Colonic mucosa (tissue), 4 donors: ENCODE measurements at regions not wholly inside any gene's neighbourhood (a gene's known extent, or its start where the extent isn't known, plus 50 kb on each side); places are given as distances from the start of the nearest gene placed in this dataset.

Experiments
- DNase-seq: peaks from one replicate; pipeline ENCODE4 v3.0.0-alpha.2; 2020
- H3K27ac ChIP-seq: fragments of 200-600 bp; one replicate; pipeline ENCODE4 v1.8.0; 2021
- H3K27me3 ChIP-seq: fragments of 200-600 bp; one replicate; pipeline ENCODE4 v1.8.0; 2021
- H3K36me3 ChIP-seq: fragments of 200-600 bp; one replicate; pipeline ENCODE4 v1.8.0; 2021
- H3K4me1 ChIP-seq: fragments of 200-600 bp; one replicate; pipeline ENCODE4 v1.8.0; 2021; ENCODE audit warnings: mild to moderate bottlenecking
- H3K4me3 ChIP-seq: fragments of 200-600 bp; one replicate; pipeline ENCODE4 v1.8.0; 2021
- H3K9ac ChIP-seq, 2 donors: one replicate each; pipeline ENCODE4 v1.7.0; 2013; ENCODE audit warnings: control low read depth in 2 of 2, low read depth in 2 of 2, low read length in 2 of 2
- H3K9me3 ChIP-seq: fragments of 200-600 bp; one replicate; pipeline ENCODE4 v1.8.0; 2021
- CTCF ChIP-seq: fragments of 200-600 bp; IDR thresholded peaks from one replicate; pipeline ENCODE4 v1.8.0; 2022; ENCODE audit warnings: antibody characterized with exemption, mild to moderate bottlenecking
- intact Hi-C: fragments of 100-400 bp; cut with DNase I; formaldehyde crosslinking; loops from one replicate; pipeline ENCODE4 v1.14.1; 2022
- donor health status: healthy.
- donor health status: DM: no; HTN: no; CAD: no.
- donor health status: DM: no; HTN: no; CAD: no.

- H3K36me3 ChIP-seq, result no peaks in the 10 kb centered on the region
- no peaks in the 10 kb centered on the region for H3K9me3 ChIP-seq
- no peak overlapping the region for H3K4me3 ChIP-seq
- H3K4me1 ChIP-seq, result no peaks in the 10 kb centered on the region
- H3K27me3 ChIP-seq, result no peaks in the 10 kb centered on the region
- DNase-seq, result no peak
- intact Hi-C loops, result no loop called here
- no peak overlapping the region for H3K27ac ChIP-seq
- TF ChIP-seq CTCF, result no peak
- no peak overlapping the region for H3K9ac ChIP-seq
Observed at GRCh38 chr13:56558698-56559320, 581.9 kb upstream of the PRR20A start.

GRCh38 chr13:56561327-56561726, 579.4 kb upstream of the PRR20A start:
- intact Hi-C loops, result no loop called here
- H3K4me3 ChIP-seq, result no peak overlapping the region
- H3K9ac ChIP-seq, result no peak overlapping the region
- TF ChIP-seq CTCF, result no peak
- H3K9me3 ChIP-seq, result no peaks in the 10 kb centered on the region
- H3K36me3 ChIP-seq, result no peaks in the 10 kb centered on the region
- no peak overlapping the region for H3K27ac ChIP-seq
- no peak for DNase-seq
- no peaks in the 10 kb centered on the region for H3K4me1 ChIP-seq
- no peaks in the 10 kb centered on the region for H3K27me3 ChIP-seq

GRCh38 chr13:56563663-56564062, 577.1 kb upstream of the PRR20A start:
- Histone ChIP-seq H3K4me3 (no peak overlapping the region), H3K27ac (no peak overlapping the region), H3K36me3 (no peaks in the 10 kb centered on the region), H3K9ac (no peak overlapping the region), H3K9me3 (no peaks in the 10 kb centered on the region), H3K4me1 (no peaks in the 10 kb centered on the region), H3K27me3 (no peaks in the 10 kb centered on the region)
- DNase-seq, result no peak
- no peak for TF ChIP-seq CTCF
- intact Hi-C loops, result no loop called here

GRCh38 chr13:56586976-56587375, 553.7 kb upstream of the PRR20A start:
- H3K36me3 ChIP-seq, result no peaks in the 10 kb centered on the region
- no peak for DNase-seq
- H3K9me3 ChIP-seq, result no peaks in the 10 kb centered on the region
- no peaks in the 10 kb centered on the region for H3K4me1 ChIP-seq
- no peak overlapping the region for H3K4me3 ChIP-seq
- no peak for TF ChIP-seq CTCF
- intact Hi-C loops, result no loop called here
- H3K27me3 ChIP-seq, result no peaks in the 10 kb centered on the region
- no peak overlapping the region for H3K9ac ChIP-seq
- H3K27ac ChIP-seq, result no peak overlapping the region

GRCh38 chr13:56615572-56615971, 525.1 kb upstream of the PRR20A start:
- no peak for DNase-seq
- H3K36me3 ChIP-seq, result no peaks in the 10 kb centered on the region
- no peaks in the 10 kb centered on the region for H3K4me1 ChIP-seq
- no peak for TF ChIP-seq CTCF
- intact Hi-C loops, result no loop called here
- no peaks in the 10 kb centered on the region for H3K27me3 ChIP-seq
- no peaks in the 10 kb centered on the region for H3K9me3 ChIP-seq
- no peak overlapping the region for H3K4me3 ChIP-seq
- no peak overlapping the region for H3K27ac ChIP-seq
- no peak overlapping the region for H3K9ac ChIP-seq
